DMS53 (cell line): ENCODE measurements at regions not wholly inside any gene's neighbourhood (a gene's known extent, or its start where the extent isn't known, plus 50 kb on each side); places are given as distances from the start of the nearest gene placed in this dataset.

ENCODE experiments used
- DNase-seq: peaks from one replicate; lab custom pipeline; 2025; lab: John Stamatoyannopoulos, UW

GRCh38 chr7:130931423-130931822, 197.4 kb upstream of the KLF14 start:
- no peak for DNase-seq

- no peak for DNase-seq
These were observed 198.1 kb upstream of the KLF14 start for GRCh38 chr7:130932088-130932487.

GRCh38 chr7:130932667-130933432, 198.8 kb upstream of the KLF14 start:
- DNase-seq, result no peak

GRCh38 chr7:130933919-130934318, 199.9 kb upstream of the KLF14 start:
- no peak for DNase-seq

- DNase-seq, result no peak
These were observed 201.7 kb upstream of the KLF14 start for GRCh38 chr7:130935564-130936157.

- no peak for DNase-seq
These were observed 202.4 kb upstream of the KLF14 start for GRCh38 chr7:130936202-130936931.

- no peak for DNase-seq
These were observed 203.0 kb upstream of the KLF14 start for GRCh38 chr7:130937016-130937415.

- no peak for DNase-seq
These were observed 203.8 kb upstream of the KLF14 start for GRCh38 chr7:130937830-130938229.

GRCh38 chr7:130938661-130939060, 204.7 kb upstream of the KLF14 start:
- DNase-seq, result no peak

- no peak for DNase-seq
These were observed 205.5 kb upstream of the KLF14 start for GRCh38 chr7:130939321-130940095.

- peak; percentile 61 for DNase-seq
These were observed 206.3 kb upstream of the KLF14 start for GRCh38 chr7:130940326-130940725.

GRCh38 chr7:130940907-130941306, 206.9 kb upstream of the KLF14 start:
- DNase-seq, result peak; percentile 67

- DNase-seq, result peak; percentile 95
These were observed 207.6 kb upstream of the KLF14 start for GRCh38 chr7:130941322-130942210.

GRCh38 chr7:130942211-130942964, 208.4 kb upstream of the KLF14 start:
- DNase-seq, result peak; percentile 93

- peak; percentile 90 for DNase-seq
These were observed 209.4 kb upstream of the KLF14 start for GRCh38 chr7:130943336-130943901.

GRCh38 chr7:130943981-130944380, 210.0 kb upstream of the KLF14 start:
- peak; percentile 55 for DNase-seq

GRCh38 chr7:130944997-130945396, 211.0 kb upstream of the KLF14 start:
- no peak for DNase-seq

- DNase-seq, result no peak
These were observed 211.4 kb upstream of the KLF14 start for GRCh38 chr7:130945411-130945811.

- DNase-seq, result no peak
These were observed 212.1 kb upstream of the KLF14 start for GRCh38 chr7:130946114-130946513.
